Breast epithelium (tissue), 4 donors: ENCODE measurements at regions not wholly inside any gene's neighbourhood (a gene's known extent, or its start where the extent isn't known, plus 50 kb on each side); places are given as distances from the start of the nearest gene placed in this dataset.

Experiments
- DNase-seq, 2 donors: peaks; one replicate each; pipeline ENCODE4 v3.0.0-alpha.2; 2019; ENCODE audit warnings: low spot score in 2 of 2
- H3K27ac ChIP-seq, 2 donors: fragments of 200-600 bp; sonication (generic) in 1 of 2; one replicate each; pipeline ENCODE4 v1.5.1; 2016 to 2019; ENCODE audit warnings: mild to moderate bottlenecking in 1 of 2
- H3K27me3 ChIP-seq, 2 donors: fragments of 200-600 bp; sonication (generic) in 1 of 2; one replicate each; pipeline versions ENCODE4 v1.5.1 to v1.6.0; 2017 to 2019; ENCODE audit warnings: control low read depth in 1 of 2, mild to moderate bottlenecking in 1 of 2
- H3K36me3 ChIP-seq: fragments of 200-600 bp; one replicate; pipeline ENCODE4 v1.5.1; 2019
- H3K4me1 ChIP-seq, 2 donors: fragments of 200-600 bp; sonication (generic); one replicate each; pipeline ENCODE4 v1.5.1; 2016 to 2019; ENCODE audit warnings: control low read depth in 1 of 2
- H3K4me3 ChIP-seq, 3 donors: fragments of 200-600 bp; sonication (generic); 1 replicate in 2 of 3; 2 replicates in 1 of 3; pipeline ENCODE4 v1.5.1; 2016 to 2019; ENCODE audit warnings: mild to moderate bottlenecking in 3 of 3, moderate library complexity in 2 of 3
- H3K9me3 ChIP-seq, 2 donors: fragments of 200-600 bp; sonication (generic) in 1 of 2; one replicate each; pipeline ENCODE4 v1.5.1; 2016 to 2019; ENCODE audit warnings: control low read depth in 1 of 2
- CTCF ChIP-seq, 3 donors: fragments of 450-650 bp; IDR thresholded peaks; one replicate each; pipeline ENCODE4 v1.5.1; 2016 to 2017; ENCODE audit warnings: antibody characterized with exemption in 3 of 3, mild to moderate bottlenecking in 3 of 3, moderate library complexity in 3 of 3
- POLR2A ChIP-seq: fragments of 450-650 bp; IDR thresholded peaks from one replicate; pipeline ENCODE4 v1.6.1; 2016; ENCODE audit warnings: antibody characterized with exemption, mild to moderate bottlenecking, moderate library complexity
- POLR2AphosphoS5 ChIP-seq, 3 donors: sonication (generic); formaldehyde crosslinking; IDR thresholded peaks; one replicate each; pipeline ENCODE4 v1.6.1; 2017; ENCODE audit warnings: antibody characterized with exemption in 3 of 3
- intact Hi-C: fragments of 100-400 bp; cut with DNase I; formaldehyde crosslinking; loops from one replicate; pipeline ENCODE4 v1.15.1; 2023; ENCODE audit warnings: low total_unique reads

GRCh38 chr16:73872856-73873255 is 423.8 kb upstream of the PSMD7 start:
- no peak for DNase-seq
- H3K4me1 ChIP-seq = no peaks in the 10 kb centered on the region
- H3K4me3 ChIP-seq = no peak overlapping the region
- no peak overlapping the region for H3K27ac ChIP-seq
- H3K9me3 ChIP-seq = no peaks in the 10 kb centered on the region
- H3K36me3 ChIP-seq = no peaks in the 10 kb centered on the region
- intact Hi-C loops = no loop called here
- TF ChIP-seq POLR2A = no peak
- TF ChIP-seq POLR2AphosphoS5 (IDR thresholded peaks at IDR 0.05) = no peak
- TF ChIP-seq CTCF (IDR thresholded peaks at IDR 0.05) = no peak
- peaks cover 0 to 7% of the 10 kb centered on the region in 2 donors for H3K27me3 ChIP-seq

GRCh38 chr16:73871088-73871733 is 425.4 kb upstream of the PSMD7 start:
- TF ChIP-seq CTCF (IDR thresholded peaks at IDR 0.05) (no peak), POLR2A (no peak), POLR2AphosphoS5 (IDR thresholded peaks at IDR 0.05) (no peak)
- intact Hi-C loops = no loop called here
- Histone ChIP-seq H3K27ac (no peak overlapping the region), H3K4me3 (no peak overlapping the region), H3K36me3 (no peaks in the 10 kb centered on the region), H3K27me3 (peaks cover 0 to 7% of the 10 kb centered on the region in 2 donors), H3K4me1 (no peaks in the 10 kb centered on the region), H3K9me3 (no peaks in the 10 kb centered on the region)
- no peak for DNase-seq

DNA sequence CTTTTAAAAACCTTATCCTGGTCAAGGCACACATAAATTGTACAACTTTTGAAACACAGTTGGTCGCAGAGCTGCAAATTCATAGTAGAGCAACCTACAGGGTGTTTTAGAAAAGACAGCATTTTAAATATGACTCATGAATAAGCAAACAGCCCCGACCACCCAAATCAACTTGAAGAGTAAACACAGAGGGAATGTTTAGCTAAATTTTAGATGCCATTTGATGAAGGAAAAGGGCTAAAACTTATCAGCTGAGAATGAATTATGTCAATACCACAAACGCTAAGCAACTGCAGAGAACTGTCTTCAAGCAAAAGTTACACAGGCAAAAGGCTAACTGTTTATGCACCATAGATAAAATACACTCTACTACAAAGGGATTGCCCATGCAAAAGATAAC is 427.5 kb upstream of the PSMD7 start:
- Histone ChIP-seq H3K27me3 (peaks cover 0 to 7% of the 10 kb centered on the region in 2 donors), H3K9me3 (no peaks in the 10 kb centered on the region), H3K4me3 (no peak overlapping the region), H3K4me1 (no peaks in the 10 kb centered on the region), H3K27ac (no peak overlapping the region), H3K36me3 (no peaks in the 10 kb centered on the region)
- intact Hi-C loops = no loop called here
- no peak for DNase-seq
- TF ChIP-seq POLR2AphosphoS5 (IDR thresholded peaks at IDR 0.05) (no peak), POLR2A (no peak), CTCF (IDR thresholded peaks at IDR 0.05) (no peak)

DNA sequence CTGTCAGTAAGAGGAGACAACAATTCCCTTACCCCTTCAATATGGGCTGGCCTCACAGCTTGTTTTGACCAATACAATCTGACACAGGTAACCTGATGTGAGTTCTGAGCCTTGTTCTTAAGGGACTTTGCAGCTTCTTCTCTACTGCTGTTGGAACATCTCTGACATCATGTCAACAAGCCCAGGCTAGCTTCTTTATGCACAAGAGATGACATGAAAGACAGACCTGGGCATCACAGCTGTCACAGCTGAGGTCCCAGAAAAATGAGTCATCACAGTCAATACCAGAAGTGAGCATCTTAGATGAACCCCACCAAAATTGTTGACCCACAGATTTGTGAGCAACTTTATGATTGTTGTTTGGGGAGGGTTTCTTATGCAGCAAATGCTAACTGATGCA is 431.7 kb upstream of the PSMD7 start:
- H3K4me3 ChIP-seq = no peak overlapping the region
- H3K27ac ChIP-seq = no peak overlapping the region
- no peaks in the 10 kb centered on the region for H3K9me3 ChIP-seq
- no peaks in the 10 kb centered on the region for H3K36me3 ChIP-seq
- no peaks in the 10 kb centered on the region for H3K4me1 ChIP-seq
- TF ChIP-seq POLR2AphosphoS5 (IDR thresholded peaks at IDR 0.05) = no peak
- TF ChIP-seq POLR2A = no peak
- no peak for TF ChIP-seq CTCF (IDR thresholded peaks at IDR 0.05)
- H3K27me3 ChIP-seq = no peaks in the 10 kb centered on the region
- intact Hi-C loops = loop anchor here (1.0 kb wide), 1 partner anchor 25 kb away; no protein-coding TSS in a partner anchor
- no peak for DNase-seq

- Histone ChIP-seq H3K27me3 (no peaks in the 10 kb centered on the region), H3K9me3 (peaks cover 0 to 2% of the 10 kb centered on the region in 2 donors), H3K36me3 (no peaks in the 10 kb centered on the region), H3K4me1 (no peaks in the 10 kb centered on the region), H3K27ac (no peak overlapping the region), H3K4me3 (no peak overlapping the region)
- DNase-seq = no peak
- intact Hi-C loops = no loop called here
- TF ChIP-seq POLR2A (no peak), POLR2AphosphoS5 (IDR thresholded peaks at IDR 0.05) (no peak), CTCF (IDR thresholded peaks at IDR 0.05) (no peak)
Measured at GRCh38 chr16:73858326-73858725, 438.3 kb upstream of the PSMD7 start.
